NCI-H446 treated with DMSO at 0.1 percent for 48 hours (cell line): ENCODE measurements at regions not wholly inside any gene's neighbourhood (a gene's known extent, or its start where the extent isn't known, plus 50 kb on each side); places are given as distances from the start of the nearest gene placed in this dataset.

ENCODE experiments used
- DNase-seq: peaks from one replicate; lab custom pipeline; 2025; lab: John Stamatoyannopoulos, UW

GRCh38 chr13:83332751-83333150 is 549.5 kb downstream of the SLITRK1 start:
- no peak for DNase-seq

GRCh38 chr13:83327091-83327490 is 555.2 kb downstream of the SLITRK1 start:
- DNase-seq, result no peak

GRCh38 chr13:83325125-83325853 is 557.0 kb downstream of the SLITRK1 start:
- DNase-seq, result no peak

DNA sequence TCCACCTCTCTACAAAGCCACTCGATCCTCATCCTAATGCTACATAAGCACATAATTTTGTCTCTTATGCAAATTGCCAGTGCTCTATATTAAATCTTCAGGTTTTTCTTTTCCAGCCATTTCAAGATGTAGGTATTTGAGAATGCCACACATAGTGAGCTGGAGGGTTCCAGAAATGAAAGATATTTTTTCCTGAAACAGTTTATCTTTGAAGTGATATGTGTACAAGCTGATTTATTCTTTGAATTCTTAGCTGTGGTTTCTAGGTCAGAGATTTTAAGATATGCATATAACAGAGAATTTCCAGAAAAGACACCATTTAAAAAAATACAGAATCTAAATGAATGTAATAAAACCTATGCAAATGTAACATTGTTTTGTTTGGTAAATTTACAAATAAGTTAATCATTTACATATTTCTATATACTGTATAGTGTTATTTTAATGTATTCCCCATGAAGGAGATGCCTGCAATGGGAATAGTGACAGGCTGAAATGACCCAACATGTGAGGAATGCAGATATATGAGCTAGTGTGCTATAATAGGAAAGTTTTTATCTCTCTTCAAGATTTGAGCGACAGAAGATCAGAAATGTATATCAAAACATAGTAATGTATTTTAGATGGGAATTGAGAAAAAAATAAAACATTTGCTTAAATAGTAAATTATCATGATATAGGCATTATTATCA is 570.2 kb downstream of the SLITRK1 start:
- DNase-seq, result no peak

GRCh38 chr13:83298617-83299016 is 583.7 kb downstream of the SLITRK1 start:
- DNase-seq, result no peak

- DNase-seq, result no peak
These were observed 584.5 kb downstream of the SLITRK1 start for GRCh38 chr13:83297586-83298290.

DNA sequence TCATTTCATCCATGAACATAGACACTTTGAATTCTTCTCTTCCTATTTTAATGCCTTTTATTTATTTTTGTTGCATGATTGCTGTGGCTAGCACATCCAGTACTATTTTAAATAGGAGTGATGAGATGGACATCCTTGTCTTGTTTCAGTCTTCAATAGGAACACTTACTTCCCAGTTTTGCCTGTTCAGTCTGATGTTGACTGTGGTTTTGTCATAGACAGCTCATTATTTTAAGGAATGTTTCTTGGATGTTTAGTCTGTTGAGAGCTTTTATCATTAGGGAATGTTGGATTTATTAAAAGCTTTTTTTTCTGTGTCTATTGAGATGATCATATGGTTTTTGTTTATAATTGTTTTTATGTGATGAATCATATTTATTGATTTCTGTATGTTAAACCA is 586.6 kb downstream of the SLITRK1 start:
- no peak for DNase-seq

- no peak for DNase-seq
These were observed 595.5 kb downstream of the SLITRK1 start for GRCh38 chr13:83286737-83287136.

- DNase-seq, result no peak
These were observed 600.6 kb downstream of the SLITRK1 start for GRCh38 chr13:83281654-83282053.

GRCh38 chr13:83274679-83275078 is 607.6 kb downstream of the SLITRK1 start:
- no peak for DNase-seq

DNA sequence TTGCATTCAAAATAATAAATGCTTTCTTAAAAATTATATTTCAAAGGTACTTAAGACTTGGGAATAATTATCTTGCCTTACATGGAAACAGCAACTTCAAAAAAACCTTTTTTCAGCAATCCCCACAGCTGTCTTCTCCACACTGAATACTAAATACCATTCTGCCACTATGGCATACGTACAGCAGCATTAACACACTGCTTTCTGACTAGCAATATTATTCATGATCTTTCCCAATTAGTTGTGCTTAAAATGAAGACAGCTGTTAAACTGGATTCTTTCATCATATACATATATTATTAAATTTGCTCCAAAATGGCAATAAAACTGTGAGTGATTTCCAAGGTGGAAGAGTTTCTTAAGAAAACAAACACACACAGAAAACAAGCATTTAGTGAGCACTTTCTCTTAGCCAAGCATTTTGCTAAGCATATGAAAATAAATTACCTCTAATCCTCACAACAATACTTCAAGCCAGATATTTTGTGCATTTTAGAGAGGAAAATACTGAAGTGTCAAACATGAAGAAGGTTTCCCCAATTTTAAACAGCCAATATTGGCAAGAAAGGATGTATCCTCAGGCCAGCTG is 609.5 kb downstream of the SLITRK1 start:
- no peak for DNase-seq

DNA sequence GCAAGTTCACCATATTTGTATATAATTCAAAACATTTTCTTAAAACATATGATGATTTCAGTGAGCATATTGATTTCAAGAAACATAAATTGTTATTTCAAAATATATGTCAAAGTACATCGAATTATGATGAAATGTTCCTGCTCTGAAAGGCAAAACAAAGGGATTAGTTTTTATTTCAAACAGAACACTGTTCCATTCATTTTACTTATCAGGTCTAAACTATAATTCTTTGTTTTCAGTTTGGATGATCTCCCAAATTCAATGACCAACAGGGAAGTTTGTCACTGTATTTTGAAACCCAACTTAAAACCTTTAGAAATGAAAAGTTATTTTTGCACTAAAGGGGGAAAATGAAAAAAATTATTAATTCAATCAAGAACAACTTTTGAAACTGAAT is 610.2 kb downstream of the SLITRK1 start:
- no peak for DNase-seq

DNA sequence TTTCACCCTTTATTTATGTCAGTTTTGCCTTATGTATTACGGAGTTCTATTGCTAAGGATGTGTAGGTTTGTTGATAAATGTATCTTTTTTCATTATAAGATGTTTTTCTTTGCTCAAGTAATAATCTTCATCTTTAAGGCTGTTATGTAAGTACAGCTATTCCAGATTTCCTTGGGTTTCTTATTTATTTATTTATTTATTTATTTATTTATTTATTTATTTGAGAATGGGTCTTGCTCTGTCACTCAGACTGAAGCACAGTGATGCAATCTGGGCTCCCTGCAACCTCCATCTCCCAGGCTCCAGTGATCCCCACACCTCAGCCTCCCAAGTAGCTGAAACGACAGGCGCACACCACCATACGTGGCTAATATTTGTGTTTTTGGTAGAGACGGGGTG is 617.0 kb downstream of the SLITRK1 start:
- no peak for DNase-seq

- no peak for DNase-seq
These were observed 633.5 kb downstream of the SLITRK1 start for GRCh38 chr13:83248751-83249150.

- DNase-seq, result no peak
These were observed 649.6 kb downstream of the SLITRK1 start for GRCh38 chr13:83232626-83233025.

DNA sequence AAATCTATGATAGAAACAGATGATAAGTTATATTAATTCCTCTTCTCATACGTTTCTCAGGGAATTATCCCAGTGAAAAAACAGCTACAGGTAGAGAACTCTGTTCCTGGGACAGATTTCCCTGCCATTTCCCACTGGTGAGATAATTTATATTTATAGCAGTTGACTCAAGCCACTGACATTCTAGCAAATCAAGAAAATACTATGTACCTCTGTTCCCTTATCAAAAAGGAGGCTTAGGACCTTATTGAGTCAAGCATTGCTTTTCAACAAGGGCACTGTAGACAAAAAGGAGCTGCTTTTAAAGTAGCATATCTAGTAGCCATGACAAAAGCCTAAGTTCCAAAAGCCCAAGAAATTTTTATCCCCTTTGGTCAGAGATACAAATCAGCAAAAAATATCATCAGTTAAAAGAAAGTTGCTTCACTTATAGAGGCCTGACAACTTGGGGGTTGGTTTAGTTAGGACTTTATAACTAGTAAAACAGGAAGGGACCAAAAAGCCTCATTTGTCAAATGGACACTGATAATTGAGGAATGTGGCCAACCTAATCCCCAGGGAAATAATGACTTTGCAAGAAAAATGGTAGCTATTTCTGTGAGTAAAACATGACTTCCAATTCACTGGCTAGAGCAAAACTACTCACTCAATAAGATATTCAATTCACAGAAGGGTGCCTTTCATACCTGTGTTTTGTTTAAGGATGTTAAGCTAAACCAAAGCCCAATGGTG is 652.5 kb downstream of the SLITRK1 start:
- DNase-seq, result no peak

DNA sequence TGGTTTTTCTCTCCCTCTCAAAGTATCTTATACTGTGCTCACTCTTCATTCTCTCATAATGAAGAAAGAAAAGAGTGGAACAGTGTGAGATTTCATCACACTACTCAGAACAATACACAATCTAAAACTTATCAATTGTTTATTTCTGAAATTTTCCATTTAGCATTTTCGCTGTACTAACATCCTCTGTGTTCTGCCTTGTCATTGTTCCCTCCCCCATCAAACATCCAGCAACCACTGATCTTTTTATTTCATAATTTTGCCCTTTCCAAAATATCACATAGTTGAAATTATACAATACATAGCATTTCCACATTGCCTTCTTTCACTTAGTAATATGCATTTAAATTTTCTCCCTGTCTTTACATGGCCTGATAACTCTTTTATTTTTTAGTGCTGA is 658.7 kb downstream of the SLITRK1 start:
- DNase-seq, result no peak

- peak; percentile 9 for DNase-seq
These were observed 660.4 kb downstream of the SLITRK1 start for GRCh38 chr13:83221813-83222241.

- DNase-seq, result no peak
These were observed 661.0 kb downstream of the SLITRK1 start for GRCh38 chr13:83221256-83221655.

GRCh38 chr13:83220241-83220640 is 662.0 kb downstream of the SLITRK1 start:
- DNase-seq, result no peak

DNA sequence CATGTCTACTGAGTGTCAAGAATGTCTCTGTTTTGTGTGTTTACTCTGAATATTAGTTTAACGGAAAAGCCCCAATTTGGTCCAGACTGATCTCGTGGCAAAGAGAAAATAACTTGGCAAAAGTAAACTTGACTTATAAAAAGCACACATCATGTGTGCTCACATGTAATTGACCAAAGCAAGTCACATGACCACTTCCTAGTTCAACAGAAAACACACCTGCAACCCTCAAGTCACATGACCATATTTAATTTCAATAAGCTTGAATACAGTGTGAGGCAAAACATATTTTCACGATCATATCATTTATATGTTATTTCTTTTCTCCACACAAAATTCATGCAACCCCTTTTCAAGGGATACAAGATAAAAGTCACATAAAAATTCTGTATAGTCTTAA is 662.4 kb downstream of the SLITRK1 start:
- no peak for DNase-seq
